ENCODE measurements at regions not wholly inside any gene's neighbourhood (a gene's known extent, or its start where the extent isn't known, plus 50 kb on each side); places are given as distances from the start of the nearest gene placed in this dataset.

DNA sequence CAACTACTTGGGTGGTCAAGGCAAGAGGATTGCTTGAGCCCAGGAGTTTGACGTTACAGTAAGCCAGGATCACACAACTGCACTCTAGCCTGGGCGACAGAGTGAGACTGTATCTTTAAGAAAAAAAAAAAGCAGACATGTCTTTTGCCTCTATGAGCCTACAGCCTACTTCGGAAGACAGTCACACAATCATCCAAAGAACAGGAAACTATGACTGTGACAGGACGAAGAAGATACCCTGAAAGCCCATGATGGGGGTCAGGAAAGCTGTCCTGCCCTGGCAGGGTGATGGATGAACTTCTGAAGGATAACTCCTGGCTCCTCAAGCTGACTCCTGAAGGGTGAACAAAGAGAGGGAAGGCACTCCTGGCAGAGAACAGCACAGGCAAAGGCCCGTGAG is 251.7 kb upstream of the SIX2 start:
- DNase-seq (ENCODE audit: low spot score) (no peak), ATAC-seq (no peak)
- peaks cover 18 to 24% of the 10 kb centered on the region in 2 donors for H3K27me3 Mint-ChIP-seq
- H3K36me3 Mint-ChIP-seq: no peaks in the 10 kb centered on the region
- no peak overlapping the region for H3K4me3 Mint-ChIP-seq
- no peak overlapping the region for H3K27ac Mint-ChIP-seq
- no peaks in the 10 kb centered on the region for H3K9me3 Mint-ChIP-seq
- H3K4me1 Mint-ChIP-seq (ENCODE audit: low read depth in 2 of 2): no peaks in the 10 kb centered on the region

GRCh38 chr2:45259547-45260160 is 250.4 kb upstream of the SIX2 start:
- Mint-ChIP-seq H3K36me3 (no peaks in the 10 kb centered on the region), H3K4me1 (ENCODE audit: low read depth in 2 of 2) (no peaks in the 10 kb centered on the region), H3K9me3 (no peaks in the 10 kb centered on the region), H3K4me3 (no peak overlapping the region), H3K27me3 (peaks cover 15 to 17% of the 10 kb centered on the region in 2 donors), H3K27ac (no peak overlapping the region)
- DNase-seq (ENCODE audit: low spot score) (no peak), ATAC-seq (no peak)

DNA sequence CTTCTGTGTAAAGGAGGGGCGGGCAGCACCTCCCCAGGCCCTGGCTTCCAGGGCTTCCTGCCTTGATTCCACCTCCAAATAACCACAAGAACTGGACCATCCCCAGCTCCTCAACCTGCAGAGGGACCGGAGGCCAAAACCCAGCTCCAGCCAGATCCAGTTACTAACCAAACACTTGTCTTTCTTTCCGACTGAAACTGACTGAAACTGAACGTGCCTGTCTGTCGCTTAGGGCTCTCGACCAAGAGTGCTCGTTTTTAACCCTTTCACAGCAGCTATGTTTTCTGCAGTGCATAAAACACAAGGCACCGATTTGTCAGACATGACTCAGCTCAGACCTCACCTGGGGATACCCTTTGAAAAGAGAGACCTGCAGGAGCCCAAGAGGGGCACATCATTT is 249.9 kb upstream of the SIX2 start:
- no peaks in the 10 kb centered on the region for H3K4me1 Mint-ChIP-seq (ENCODE audit: low read depth in 2 of 2)

DNA sequence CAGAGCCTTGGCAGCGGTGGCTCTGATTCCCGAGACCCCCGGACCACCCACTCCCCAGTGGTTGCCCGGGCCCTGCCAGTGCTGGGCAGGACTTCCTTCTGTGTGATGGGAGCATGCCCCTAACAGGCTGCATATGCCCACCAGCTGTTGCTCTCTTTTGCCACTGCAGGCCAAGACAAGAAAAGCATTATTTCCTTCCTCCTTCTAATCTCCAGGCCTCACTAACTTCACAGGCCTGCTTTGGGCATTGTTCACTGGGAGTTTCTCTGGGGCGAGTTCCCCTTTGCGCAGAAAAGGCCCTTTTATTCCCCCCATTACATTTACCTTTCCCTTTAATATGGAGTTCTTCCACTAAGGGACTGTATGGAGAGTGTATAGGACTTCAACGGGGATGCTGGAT is 249.1 kb upstream of the SIX2 start:
- no peak for ATAC-seq

More for the DNA sequence above, 249.9 kb upstream of the SIX2 start:
- H3K36me3 Mint-ChIP-seq: no peaks in the 10 kb centered on the region
- DNase-seq (ENCODE audit: low spot score): no peak
- peaks cover 14 to 16% of the 10 kb centered on the region in 2 donors for H3K27me3 Mint-ChIP-seq
- ATAC-seq: no peak
- H3K4me3 Mint-ChIP-seq: no peak overlapping the region
- no peak overlapping the region for H3K27ac Mint-ChIP-seq
- no peaks in the 10 kb centered on the region for H3K9me3 Mint-ChIP-seq

DNA sequence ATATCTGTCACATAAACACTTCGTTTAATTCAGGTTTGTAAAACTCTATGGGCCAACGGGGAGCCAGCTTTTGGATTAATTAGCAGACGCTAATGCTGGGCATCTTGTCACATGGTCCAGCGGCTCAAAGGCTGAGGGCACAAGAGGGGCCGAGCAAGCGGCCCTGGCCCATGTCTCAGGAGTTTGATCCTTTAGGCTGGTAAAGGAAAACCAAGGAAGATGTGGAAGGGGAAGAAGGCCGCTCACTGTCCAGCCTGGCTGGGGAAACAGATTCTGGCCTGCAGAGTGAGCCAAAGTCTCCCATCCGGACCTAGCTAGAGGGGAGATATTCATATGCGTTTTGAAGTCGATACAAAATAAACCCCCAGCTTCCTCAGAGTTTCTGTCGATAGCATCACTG is 248.6 kb upstream of the SIX2 start:
- Mint-ChIP-seq H3K27me3 (peaks cover 4 to 7% of the 10 kb centered on the region in 2 donors), H3K9me3 (no peaks in the 10 kb centered on the region), H3K4me3 (no peak overlapping the region), H3K27ac (no peak overlapping the region), H3K4me1 (ENCODE audit: low read depth in 2 of 2) (no peaks in the 10 kb centered on the region), H3K36me3 (no peaks in the 10 kb centered on the region)
- ATAC-seq: no peak
- no peak for DNase-seq (ENCODE audit: low spot score)

More for the DNA sequence above, 249.1 kb upstream of the SIX2 start:
- Mint-ChIP-seq H3K4me1 (ENCODE audit: low read depth in 2 of 2) (no peaks in the 10 kb centered on the region), H3K27ac (no peak overlapping the region), H3K27me3 (peaks cover 9 to 10% of the 10 kb centered on the region in 2 donors), H3K9me3 (no peaks in the 10 kb centered on the region), H3K36me3 (no peaks in the 10 kb centered on the region), H3K4me3 (no peak overlapping the region)
- DNase-seq (ENCODE audit: low spot score): no peak

DNA sequence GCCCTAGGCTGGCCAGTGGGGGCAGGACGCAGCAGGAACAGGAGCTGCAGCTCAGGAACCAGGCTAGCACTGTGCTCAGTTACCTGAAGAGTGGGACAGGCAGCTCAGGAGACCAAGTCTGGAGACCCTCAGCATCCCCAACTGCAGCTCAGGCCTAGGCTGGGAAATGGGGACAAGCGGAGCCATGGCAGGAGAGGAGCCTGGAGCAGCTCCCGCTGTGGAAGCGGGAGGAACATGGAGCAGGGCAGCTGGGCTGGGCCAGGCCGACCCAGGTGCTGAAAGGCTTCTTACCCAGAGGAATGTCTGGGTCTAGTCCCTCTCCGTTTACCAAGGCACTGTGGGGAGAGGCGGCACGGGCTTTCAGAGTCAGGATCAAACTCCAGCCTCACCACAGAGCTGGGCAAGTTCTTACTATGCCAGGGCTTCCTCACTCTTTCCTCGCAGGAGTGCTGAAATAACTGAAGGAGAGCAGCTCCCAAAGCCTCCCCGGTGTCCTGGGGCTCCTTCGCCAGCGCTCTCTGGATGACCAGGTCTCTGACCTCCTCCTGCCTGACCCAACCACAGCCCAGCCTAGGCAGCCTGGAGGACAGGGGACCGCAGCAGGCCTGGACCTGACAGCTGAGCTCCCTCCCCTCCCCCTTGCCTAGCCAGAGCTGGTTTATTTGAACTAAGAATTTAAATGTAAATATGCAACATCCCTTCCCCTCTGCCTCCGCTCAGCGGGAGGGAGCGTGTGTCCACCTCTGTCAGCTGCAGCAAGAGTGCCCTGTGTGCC is 247.8 kb upstream of the SIX2 start:
- Mint-ChIP-seq H3K27me3 (peaks cover 0 to 2% of the 10 kb centered on the region in 2 donors), H3K36me3 (no peaks in the 10 kb centered on the region), H3K4me3 (no peak overlapping the region), H3K27ac (no peak overlapping the region), H3K9me3 (no peaks in the 10 kb centered on the region), H3K4me1 (ENCODE audit: low read depth in 2 of 2) (no peaks in the 10 kb centered on the region)
- no peak for ATAC-seq
- no peak for DNase-seq (ENCODE audit: low spot score)

GRCh38 chr2:45256173-45256866 is 247.1 kb upstream of the SIX2 start:
- H3K4me1 Mint-ChIP-seq (ENCODE audit: low read depth in 2 of 2): no peaks in the 10 kb centered on the region
- no peaks in the 10 kb centered on the region for H3K36me3 Mint-ChIP-seq
- ATAC-seq (no peak), DNase-seq (ENCODE audit: low spot score) (no peak)
- H3K27me3 Mint-ChIP-seq: peaks cover 5% of the 10 kb centered on the region in 2 donors
- no peak overlapping the region for H3K27ac Mint-ChIP-seq
- H3K9me3 Mint-ChIP-seq: no peaks in the 10 kb centered on the region
- H3K4me3 Mint-ChIP-seq: no peak overlapping the region

- H3K27ac Mint-ChIP-seq: no peak overlapping the region
- no peak for DNase-seq (ENCODE audit: low spot score)
- no peak overlapping the region for H3K4me3 Mint-ChIP-seq
- H3K36me3 Mint-ChIP-seq: no peaks in the 10 kb centered on the region
- no peak for ATAC-seq
- no peaks in the 10 kb centered on the region for H3K9me3 Mint-ChIP-seq
- H3K4me1 Mint-ChIP-seq (ENCODE audit: low read depth in 2 of 2): no peaks in the 10 kb centered on the region
- H3K27me3 Mint-ChIP-seq: peaks cover 8% of the 10 kb centered on the region in 2 donors
These were observed 246.3 kb upstream of the SIX2 start for GRCh38 chr2:45255563-45255962.

GRCh38 chr2:45254025-45254424 is 244.8 kb upstream of the SIX2 start:
- Mint-ChIP-seq H3K4me3 (no peak overlapping the region), H3K9me3 (no peaks in the 10 kb centered on the region), H3K27me3 (peaks cover 14% of the 10 kb centered on the region in 2 donors), H3K36me3 (no peaks in the 10 kb centered on the region), H3K4me1 (ENCODE audit: low read depth in 2 of 2) (no peaks in the 10 kb centered on the region), H3K27ac (no peak overlapping the region)
- ATAC-seq: no peak
- no peak for DNase-seq (ENCODE audit: low spot score)

- no peaks in the 10 kb centered on the region for H3K4me1 Mint-ChIP-seq (ENCODE audit: low read depth in 2 of 2)
- DNase-seq (ENCODE audit: low spot score) (no peak), ATAC-seq (no peak)
- H3K9me3 Mint-ChIP-seq: no peaks in the 10 kb centered on the region
- no peaks in the 10 kb centered on the region for H3K36me3 Mint-ChIP-seq
- peaks cover 17 to 21% of the 10 kb centered on the region in 2 donors for H3K27me3 Mint-ChIP-seq
- H3K27ac Mint-ChIP-seq: no peak overlapping the region
- no peak overlapping the region for H3K4me3 Mint-ChIP-seq
These were observed 243.9 kb upstream of the SIX2 start for GRCh38 chr2:45253151-45253550.

DNA sequence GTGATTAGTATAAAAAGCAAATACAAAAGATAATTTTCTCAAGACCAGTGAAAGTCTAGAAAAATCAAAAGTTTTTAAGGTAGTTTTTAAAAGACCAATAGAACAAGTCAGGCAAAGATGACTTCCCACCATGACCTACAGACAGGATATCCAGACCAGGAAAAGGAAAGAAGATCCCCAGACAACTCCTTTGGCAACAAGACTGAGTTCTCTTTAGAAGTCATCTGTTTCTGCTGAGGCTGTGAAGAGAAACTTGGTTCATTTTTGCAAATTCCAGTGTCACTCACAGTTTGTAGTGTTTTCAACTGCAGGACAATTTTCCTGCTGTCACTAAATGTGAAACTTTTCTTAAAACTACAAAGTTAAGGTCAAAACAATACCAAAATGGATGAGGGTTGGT is 240.9 kb upstream of the SIX2 start:
- H3K4me1 Mint-ChIP-seq (ENCODE audit: low read depth in 2 of 2): no peaks in the 10 kb centered on the region
- no peak overlapping the region for H3K4me3 Mint-ChIP-seq
- no peaks in the 10 kb centered on the region for H3K36me3 Mint-ChIP-seq
- peaks cover 21 to 31% of the 10 kb centered on the region in 2 donors for H3K27me3 Mint-ChIP-seq
- no peaks in the 10 kb centered on the region for H3K9me3 Mint-ChIP-seq
- ATAC-seq: no peak
- no peak for DNase-seq (ENCODE audit: low spot score)
- H3K27ac Mint-ChIP-seq: no peak overlapping the region

GRCh38 chr2:45248214-45248613 is 239.0 kb upstream of the SIX2 start:
- H3K36me3 Mint-ChIP-seq: no peaks in the 10 kb centered on the region
- DNase-seq (ENCODE audit: low spot score) (no peak), ATAC-seq (no peak)
- H3K4me1 Mint-ChIP-seq (ENCODE audit: low read depth in 2 of 2): no peaks in the 10 kb centered on the region
- peaks cover 24 to 45% of the 10 kb centered on the region in 2 donors for H3K27me3 Mint-ChIP-seq
- H3K9me3 Mint-ChIP-seq: no peaks in the 10 kb centered on the region
- no peak overlapping the region for H3K4me3 Mint-ChIP-seq
- no peak overlapping the region for H3K27ac Mint-ChIP-seq

- Mint-ChIP-seq H3K27me3 (peaks cover 20 to 46% of the 10 kb centered on the region in 2 donors), H3K4me1 (ENCODE audit: low read depth in 2 of 2) (no peaks in the 10 kb centered on the region), H3K27ac (no peak overlapping the region), H3K36me3 (no peaks in the 10 kb centered on the region), H3K9me3 (no peaks in the 10 kb centered on the region), H3K4me3 (no peak overlapping the region)
- no peak for DNase-seq (ENCODE audit: low spot score)
- ATAC-seq: no peak
These were observed 235.7 kb upstream of the SIX2 start for GRCh38 chr2:45244928-45245327.

- no peaks in the 10 kb centered on the region for H3K9me3 Mint-ChIP-seq
- no peak for ATAC-seq
These were observed 233.0 kb upstream of the SIX2 start for GRCh38 chr2:45242161-45242741.

More at GRCh38 chr2:45242161-45242741, 233.0 kb upstream of the SIX2 start:
- Mint-ChIP-seq H3K36me3 (no peaks in the 10 kb centered on the region), H3K27me3 (peaks cover 13 to 24% of the 10 kb centered on the region in 2 donors), H3K4me1 (ENCODE audit: low read depth in 2 of 2) (no peaks in the 10 kb centered on the region), H3K4me3 (no peak overlapping the region), H3K27ac (no peak overlapping the region)
- DNase-seq (ENCODE audit: low spot score): no peak

All from natural killer cell treated with Interleukin-12 subunit alpha and Interleukin-12 subunit beta and Interleukin-15 and Interleukin-18, amount 100 ng/mL, for 72 hours (primary cell).